NCI-H146 treated with DMSO at 0.1 percent for 48 hours (cell line): ENCODE measurements at regions not wholly inside any gene's neighbourhood (a gene's known extent, or its start where the extent isn't known, plus 50 kb on each side); places are given as distances from the start of the nearest gene placed in this dataset.
"Not testable (repeated sequence)": the region's sequence is repeated elsewhere in the genome, so short reads cannot be mapped to it uniquely, and the experiment has no call there.

ENCODE experiments used
- DNase-seq: peaks from one replicate; lab custom pipeline; 2025; ENCODE audit not compliant: unreplicated experiment; lab: John Stamatoyannopoulos, UW

- not testable (repeated sequence) for DNase-seq
Observed at GRCh38 chr13:86253497-86253896, 454.3 kb upstream of the SLITRK6 start.

DNA sequence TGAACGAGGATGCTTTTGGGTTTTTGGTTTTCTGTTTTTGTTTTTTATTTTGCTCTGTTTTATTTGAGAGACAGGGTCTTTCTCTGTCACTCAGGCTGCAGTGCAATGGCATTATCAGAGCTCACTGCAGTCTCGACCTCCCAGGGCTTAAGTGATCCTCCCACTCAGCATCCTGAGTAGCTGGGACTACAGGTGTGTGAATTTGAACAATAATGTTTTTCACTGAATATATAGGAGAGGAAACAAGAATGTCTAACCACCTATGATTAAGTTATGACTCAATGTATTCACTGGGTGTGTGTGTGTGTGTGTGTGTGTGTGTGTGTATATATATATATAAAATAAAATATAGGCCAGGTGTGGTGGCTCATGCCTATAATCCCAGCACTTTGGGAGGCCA, 456.6 kb upstream of the SLITRK6 start:
- DNase-seq = not testable (repeated sequence)

GRCh38 chr13:86269511-86269910, 470.3 kb upstream of the SLITRK6 start:
- DNase-seq = no peak

DNA sequence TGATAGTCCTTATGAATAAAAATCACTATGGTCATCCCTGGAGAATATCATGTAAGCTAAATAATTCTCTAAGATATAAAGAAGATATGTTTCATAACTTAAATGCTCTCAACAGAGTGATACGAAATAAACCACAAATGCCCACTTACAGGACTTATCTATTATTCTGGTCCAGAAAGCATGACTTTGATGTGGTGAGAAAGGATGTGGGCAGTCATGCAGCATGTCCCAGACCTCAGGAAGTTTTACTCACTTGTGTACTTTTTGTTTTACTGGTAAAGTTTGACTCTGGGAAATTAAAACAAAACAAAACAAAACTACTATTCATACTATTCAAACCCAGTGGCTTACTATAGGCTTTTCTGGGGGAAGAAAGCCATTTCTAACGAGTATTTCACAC, 483.2 kb upstream of the SLITRK6 start:
- no peak for DNase-seq

DNA sequence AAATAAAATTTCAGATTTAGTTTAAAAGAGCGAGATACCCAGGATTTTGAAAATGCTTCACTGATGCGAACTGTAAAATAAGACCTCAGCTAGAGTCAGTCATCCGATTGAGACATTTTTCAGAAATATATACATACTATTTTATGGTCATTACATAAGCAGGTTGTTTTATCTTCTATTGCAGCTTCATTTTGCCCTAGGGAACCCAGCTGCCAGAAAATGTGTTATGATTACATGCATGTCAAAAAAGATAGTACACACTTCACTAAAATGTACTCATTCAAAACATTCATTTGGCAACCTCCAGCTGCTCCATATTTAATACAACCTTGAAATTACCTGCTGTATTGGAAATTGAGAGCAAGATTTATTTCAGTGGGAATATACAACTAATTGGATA, 483.8 kb upstream of the SLITRK6 start:
- no peak for DNase-seq

DNA sequence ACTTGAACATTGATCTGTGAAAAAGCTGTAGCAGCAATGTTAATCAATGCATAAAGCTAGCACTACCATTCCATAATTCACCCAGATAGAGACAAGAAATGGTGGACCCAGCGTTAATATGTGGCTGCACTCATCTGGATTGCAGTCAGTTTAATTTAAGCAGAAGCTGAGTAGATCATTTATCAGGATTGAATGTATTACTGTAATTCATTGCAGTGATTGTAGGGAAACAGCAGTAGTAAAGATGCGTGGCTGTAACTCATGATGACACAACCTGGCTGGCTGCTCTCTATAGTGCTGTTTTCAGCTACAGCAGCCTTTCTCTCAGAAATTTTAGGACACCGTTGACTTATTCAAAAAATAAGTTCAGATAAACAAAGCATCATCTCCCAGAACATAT, 499.5 kb upstream of the SLITRK6 start:
- DNase-seq = no peak

DNA sequence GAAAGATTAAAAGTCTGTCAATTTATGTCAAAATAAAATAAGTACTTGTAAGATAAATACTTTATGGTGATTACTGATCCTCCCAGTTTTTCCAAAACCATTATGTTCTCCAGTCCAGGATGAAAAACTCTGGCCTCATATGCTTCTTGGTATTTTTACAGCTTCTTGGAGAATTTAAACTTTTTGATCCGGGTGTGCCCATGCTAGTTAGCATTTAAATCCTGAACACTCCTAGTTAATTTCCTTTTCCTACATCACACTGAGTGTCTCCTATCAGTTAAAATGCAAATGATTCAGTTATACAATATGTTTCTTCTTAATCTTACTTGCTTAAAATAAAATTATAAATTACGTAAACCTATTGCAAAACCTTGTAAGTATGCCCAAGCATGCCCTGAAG, 499.9 kb upstream of the SLITRK6 start:
- no peak for DNase-seq

GRCh38 chr13:86309881-86310280, 510.7 kb upstream of the SLITRK6 start:
- DNase-seq = no peak

- DNase-seq = no peak
Observed at GRCh38 chr13:86313421-86313820, 514.2 kb upstream of the SLITRK6 start.

- DNase-seq = no peak
Observed at GRCh38 chr13:86318450-86318849, 519.2 kb upstream of the SLITRK6 start.

- no peak for DNase-seq
Observed at GRCh38 chr13:86324191-86324590, 525.0 kb upstream of the SLITRK6 start.

DNA sequence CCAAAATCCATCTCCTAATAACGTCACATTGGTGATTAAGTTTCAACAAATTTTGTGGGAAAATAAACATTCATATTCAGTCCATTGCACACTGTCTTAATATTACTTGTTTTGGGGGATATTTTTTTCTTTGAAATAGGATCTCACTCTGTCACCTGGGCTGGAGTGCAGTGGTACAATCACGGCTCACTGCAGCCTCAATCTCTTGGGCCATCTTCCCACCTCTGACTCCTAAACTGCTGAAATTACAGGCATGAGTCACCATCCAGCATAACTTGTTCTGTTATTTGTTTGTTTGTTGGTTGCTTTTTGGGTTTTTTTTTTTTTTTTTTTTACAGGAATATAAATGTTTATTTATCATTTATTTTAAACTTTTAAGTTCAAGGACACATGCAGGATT, 556.1 kb upstream of the SLITRK6 start:
- no peak for DNase-seq

- no peak for DNase-seq
Observed at GRCh38 chr13:86357106-86357505, 557.9 kb upstream of the SLITRK6 start.

DNA sequence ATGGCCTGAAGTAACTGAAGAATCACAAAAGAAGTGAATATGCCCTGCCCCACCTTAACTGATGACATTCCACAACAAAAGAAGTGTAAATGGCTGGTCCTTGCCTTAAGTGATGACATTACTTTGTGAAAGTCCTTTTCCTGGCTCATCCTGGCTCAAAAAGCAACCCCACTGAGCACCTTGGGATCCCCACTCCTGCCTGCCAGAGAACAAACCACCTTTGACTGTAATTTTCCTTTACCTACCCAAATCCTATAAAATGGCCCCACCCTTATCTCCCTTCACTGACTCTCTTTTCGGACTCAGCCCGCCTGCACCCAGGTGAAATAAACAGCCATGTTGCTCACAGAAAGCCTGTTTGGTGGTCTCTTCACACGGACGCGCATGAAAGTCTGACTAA, 564.5 kb upstream of the SLITRK6 start:
- not testable (repeated sequence) for DNase-seq

DNA sequence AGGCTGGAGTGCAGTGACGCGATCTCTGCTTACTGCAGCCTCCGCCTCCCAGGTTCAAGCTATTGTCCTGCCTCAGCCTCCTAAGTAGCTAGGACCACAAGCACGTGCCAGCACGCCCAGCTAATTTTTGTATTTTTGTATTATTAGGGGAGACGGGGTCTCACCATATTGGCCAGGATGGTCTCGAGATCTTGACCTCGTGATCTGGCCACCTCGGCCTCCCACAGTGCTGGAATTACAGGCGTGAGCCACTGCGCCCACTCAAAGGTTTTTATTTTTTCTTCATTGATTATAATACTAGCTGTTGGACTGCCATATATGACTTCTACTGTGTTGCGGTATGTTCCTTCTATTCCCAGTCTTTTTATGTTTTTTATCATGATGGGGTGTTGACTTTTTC, 569.7 kb upstream of the SLITRK6 start:
- no peak for DNase-seq

DNA sequence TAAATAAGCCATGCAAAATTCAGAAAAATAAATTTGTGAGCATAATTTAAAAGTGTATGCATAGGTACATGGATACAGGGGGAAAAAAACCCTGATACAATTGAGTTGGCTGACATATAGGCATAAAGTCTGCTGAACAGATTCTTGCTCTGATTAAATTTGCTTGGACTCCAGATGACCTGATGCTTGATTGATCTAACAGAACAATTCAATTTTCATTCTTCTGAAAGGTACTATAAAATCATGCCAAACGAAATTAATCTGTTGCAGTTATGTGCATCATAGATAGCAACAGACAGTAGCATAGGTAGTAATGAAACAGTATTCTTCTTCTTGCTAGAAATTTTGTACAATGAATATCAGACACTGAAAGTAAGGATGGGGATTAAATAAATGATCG, 578.2 kb upstream of the SLITRK6 start:
- no peak for DNase-seq

DNA sequence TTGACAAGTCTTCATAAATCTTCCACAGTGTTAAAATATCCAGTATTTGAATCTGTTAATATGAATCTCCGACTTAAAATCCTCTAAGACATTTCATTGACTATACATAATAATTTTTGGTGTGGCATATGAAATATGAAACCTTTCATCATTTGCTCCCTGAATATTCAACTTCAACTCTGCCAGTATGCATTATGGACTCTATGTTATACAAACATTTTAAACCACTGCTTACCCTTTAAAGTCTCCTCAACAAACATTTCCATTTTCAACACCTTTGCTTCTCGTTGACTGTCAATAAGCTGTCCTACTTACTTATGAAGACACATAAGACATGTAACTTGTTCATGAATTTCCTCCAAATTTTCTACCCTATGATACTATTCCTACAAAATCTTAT, 579.4 kb upstream of the SLITRK6 start:
- DNase-seq = no peak

GRCh38 chr13:86383151-86383550, 583.9 kb upstream of the SLITRK6 start:
- DNase-seq = peak; percentile 44

GRCh38 chr13:86383561-86383960, 584.3 kb upstream of the SLITRK6 start:
- DNase-seq = no peak

GRCh38 chr13:86397635-86398034, 598.4 kb upstream of the SLITRK6 start:
- no peak for DNase-seq

- DNase-seq = no peak
Observed at GRCh38 chr13:86399572-86399971, 600.4 kb upstream of the SLITRK6 start.

- DNase-seq = no peak
Observed at GRCh38 chr13:86402500-86402899, 603.3 kb upstream of the SLITRK6 start.

DNA sequence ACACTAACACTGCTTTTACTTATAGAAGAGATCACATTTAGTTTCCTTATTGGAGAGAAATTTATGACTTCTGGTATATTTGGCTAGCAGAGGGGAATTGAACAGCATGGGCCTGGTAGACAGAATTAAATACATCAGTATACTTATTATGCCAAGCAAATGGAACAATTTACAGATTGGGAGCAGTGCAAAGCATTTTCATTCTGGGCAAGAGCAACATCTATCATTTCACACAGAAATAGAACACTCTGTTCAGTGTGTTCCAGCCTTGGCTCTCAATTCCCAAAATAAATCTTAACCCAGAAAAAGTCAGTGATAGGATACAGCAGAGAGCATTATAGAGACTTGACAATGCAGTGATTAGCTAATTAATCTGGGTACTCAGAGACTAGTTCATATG, 604.0 kb upstream of the SLITRK6 start:
- DNase-seq = no peak
